Hematopoietic multipotent progenitor cell treated with erythropoietin and hydrocortisone succinate and interleukin-3 and kit ligand, for 8 days (in vitro differentiated cells): ENCODE measurements at regions not wholly inside any gene's neighbourhood (a gene's known extent, or its start where the extent isn't known, plus 50 kb on each side); places are given as distances from the start of the nearest gene placed in this dataset.
"Not testable (repeated sequence)": the region's sequence is repeated elsewhere in the genome, so short reads cannot be mapped to it uniquely, and the experiment has no call there.

Source experiments
- DNase-seq: peaks from one replicate; pipeline ENCODE4 v3.0.0-alpha.2; 2015

GRCh38 chr10:80964179-80964578, 426.5 kb downstream of the SH2D4B start:
- DNase-seq: no peak

DNA sequence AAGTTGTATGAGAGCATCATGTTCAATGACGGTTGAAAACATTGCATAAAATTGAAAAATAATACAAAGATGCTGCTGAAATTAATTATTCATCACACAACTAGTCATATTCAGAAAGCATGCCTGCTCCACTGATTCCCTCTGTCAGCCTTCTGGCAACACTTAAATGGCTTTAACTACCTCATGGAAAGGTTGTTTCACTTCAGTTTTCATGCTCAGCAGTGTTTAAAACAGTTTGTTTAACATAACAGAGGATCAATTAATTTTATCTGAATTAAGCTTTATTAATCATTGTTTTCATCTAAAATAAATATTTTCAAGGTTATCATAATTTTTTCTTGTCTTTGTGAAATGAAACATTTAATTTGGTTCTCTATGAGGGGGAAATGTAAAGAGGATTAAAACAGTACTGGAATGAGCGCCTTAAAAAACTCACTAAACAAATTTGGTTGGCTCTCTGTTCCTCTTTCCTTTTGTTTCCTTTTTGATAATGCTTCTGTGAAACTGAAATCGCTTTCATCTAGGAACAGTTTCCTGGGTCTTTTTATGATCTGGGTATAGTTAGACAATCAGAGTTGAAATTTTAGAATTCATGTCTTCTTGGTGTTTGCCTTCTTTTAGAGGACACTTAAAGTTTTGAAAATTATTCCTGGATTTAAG, 427.4 kb downstream of the SH2D4B start:
- DNase-seq: no peak

GRCh38 chr10:80966326-80966986, 428.8 kb downstream of the SH2D4B start:
- no peak for DNase-seq

GRCh38 chr10:80967357-80967756, 429.7 kb downstream of the SH2D4B start:
- DNase-seq: not testable (repeated sequence)

- no peak for DNase-seq
Measured at GRCh38 chr10:80968903-80969302, 431.2 kb downstream of the SH2D4B start.

DNA sequence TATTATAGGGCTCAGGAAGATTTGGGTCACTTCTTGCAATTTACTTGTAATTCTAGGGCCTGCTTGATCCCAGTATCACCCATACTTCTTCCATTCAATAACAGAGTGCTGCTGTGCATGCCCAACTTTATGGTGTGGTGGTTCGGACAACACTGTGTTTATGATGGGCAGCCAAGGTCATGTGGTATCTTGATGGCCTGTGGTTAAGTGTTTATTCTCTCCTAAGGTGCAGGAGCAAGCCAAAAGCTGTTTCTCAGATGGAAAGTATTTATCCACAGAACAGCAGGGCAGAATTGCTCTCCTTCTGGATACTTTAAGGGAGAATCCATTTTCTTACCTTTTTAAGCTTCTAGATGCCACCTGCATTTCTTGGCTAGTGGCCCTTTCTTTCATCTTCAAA, 433.8 kb downstream of the SH2D4B start:
- no peak for DNase-seq

GRCh38 chr10:80976658-80977057, 439.0 kb downstream of the SH2D4B start:
- no peak for DNase-seq

DNA sequence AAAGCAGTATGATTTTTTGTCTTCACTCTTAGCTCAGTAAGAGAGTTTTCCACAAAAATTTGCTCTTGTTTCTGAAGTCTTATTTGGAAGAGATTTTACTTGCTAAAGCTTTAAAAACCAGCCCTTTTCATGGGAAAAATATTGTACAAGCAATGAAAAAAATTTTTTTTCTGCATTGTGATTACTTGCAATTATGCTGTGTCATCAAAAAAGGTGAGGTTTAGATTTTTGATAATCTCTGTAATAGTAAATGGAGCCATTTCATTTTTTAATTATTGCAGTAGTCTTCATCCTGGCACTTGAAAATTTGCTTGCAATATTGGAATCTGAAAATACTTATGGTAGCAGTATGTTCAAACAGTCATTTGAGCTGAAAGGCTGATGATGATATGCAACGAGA, 447.4 kb downstream of the SH2D4B start:
- no peak for DNase-seq

GRCh38 chr10:80986596-80986995, 448.9 kb downstream of the SH2D4B start:
- no peak for DNase-seq

DNA sequence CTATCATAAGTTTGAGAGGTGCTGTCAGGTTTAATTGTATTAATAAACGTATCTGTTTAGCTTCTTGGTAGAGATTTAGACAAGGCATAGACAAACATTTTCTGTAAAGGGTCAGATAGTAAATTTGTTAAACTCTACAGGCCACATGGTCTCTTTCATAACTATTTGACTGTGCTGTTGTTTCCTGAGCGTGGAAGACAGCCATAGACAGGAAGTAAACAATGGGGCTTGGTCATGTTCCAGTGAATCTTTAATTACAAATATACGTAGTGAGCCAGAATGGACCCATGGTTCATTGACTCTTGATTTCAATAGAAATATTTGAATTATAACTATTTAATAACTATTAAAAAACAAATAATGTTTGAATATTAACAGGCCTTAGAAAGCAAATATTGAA, 451.1 kb downstream of the SH2D4B start:
- DNase-seq: no peak

GRCh38 chr10:80996615-80997193, 459.0 kb downstream of the SH2D4B start:
- no peak for DNase-seq

GRCh38 chr10:81000781-81001180, 463.1 kb downstream of the SH2D4B start:
- no peak for DNase-seq

- DNase-seq: no peak
Measured at GRCh38 chr10:81002382-81002781, 464.7 kb downstream of the SH2D4B start.

DNA sequence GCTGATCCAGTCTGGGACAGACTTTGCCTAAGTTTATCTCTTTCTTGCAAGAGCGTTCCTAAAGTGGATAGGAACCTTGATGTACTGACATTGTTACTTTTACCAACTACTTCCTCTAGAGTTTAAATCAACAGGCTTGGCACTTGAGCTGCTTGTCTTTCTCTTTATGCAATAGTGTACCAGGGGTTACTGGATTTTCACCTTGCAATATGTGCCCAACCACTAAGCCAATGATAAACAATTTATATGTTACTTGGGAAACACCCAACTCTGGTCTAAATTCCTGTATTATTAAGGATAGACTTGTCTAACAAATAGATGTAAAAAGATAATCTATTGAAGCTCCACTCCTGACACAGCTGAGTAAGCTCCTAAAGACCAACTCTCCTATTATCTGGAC, 470.2 kb downstream of the SH2D4B start:
- DNase-seq: no peak

- DNase-seq: no peak
Measured at GRCh38 chr10:81008726-81009125, 471.0 kb downstream of the SH2D4B start.

DNA sequence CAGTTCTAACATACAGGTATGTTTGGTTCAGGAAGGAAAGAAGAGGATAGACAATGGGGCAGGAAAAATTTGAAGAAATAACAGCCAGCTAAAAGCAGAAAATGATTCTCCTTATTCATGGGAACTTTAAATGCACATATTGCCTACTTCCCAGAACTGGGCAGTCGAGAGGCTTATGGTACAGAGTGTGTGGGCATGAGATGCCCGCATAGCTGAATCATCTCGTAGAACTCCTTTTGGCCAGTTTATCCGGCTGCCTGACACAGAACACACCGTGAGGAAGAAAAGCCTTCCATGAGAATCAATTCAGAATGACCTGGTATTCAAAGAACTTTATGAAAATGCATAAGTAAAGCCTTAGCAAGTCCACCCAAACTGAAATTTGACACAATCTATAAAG, 471.6 kb downstream of the SH2D4B start:
- no peak for DNase-seq

GRCh38 chr10:81013771-81014170, 476.1 kb downstream of the SH2D4B start:
- DNase-seq: no peak

GRCh38 chr10:81019029-81019890, 481.6 kb downstream of the SH2D4B start:
- DNase-seq: peak; percentile 57

DNA sequence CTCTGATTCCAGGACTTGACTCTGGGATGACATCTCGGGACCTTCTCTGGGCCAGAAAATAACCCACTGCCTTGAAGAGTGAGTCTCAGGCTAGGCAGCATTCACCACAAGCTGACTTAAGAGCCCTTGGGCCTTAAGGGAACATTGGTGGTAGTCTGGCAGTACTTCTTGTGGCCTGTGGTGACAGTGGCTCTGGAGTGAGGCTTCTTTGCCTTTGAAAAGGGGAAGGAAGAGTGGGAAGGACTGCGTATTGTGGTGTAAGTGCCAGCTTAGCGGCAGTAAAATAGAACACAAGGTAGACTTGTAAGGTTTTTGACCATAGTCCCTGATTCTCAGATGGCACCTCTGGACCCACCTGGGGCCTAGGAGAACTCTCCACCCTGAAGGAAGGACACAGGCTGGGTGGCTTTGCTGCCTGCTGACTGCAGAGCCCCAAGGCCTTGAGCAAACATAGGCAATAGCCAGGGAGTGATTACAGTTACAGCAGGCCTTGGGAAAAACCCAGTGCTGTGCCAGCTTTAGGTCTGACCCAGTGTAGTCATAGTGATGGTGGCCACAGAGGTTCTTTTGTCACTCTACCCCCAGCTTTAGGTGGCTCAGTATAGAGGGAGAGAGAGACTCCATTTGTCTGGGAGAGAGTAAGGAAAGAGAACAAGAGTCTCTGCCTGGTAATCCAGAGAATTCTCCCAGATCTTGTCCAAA, 483.9 kb downstream of the SH2D4B start:
- no peak for DNase-seq

GRCh38 chr10:81026591-81026990, 488.9 kb downstream of the SH2D4B start:
- no peak for DNase-seq

GRCh38 chr10:81027223-81027622, 489.5 kb downstream of the SH2D4B start:
- DNase-seq: no peak

DNA sequence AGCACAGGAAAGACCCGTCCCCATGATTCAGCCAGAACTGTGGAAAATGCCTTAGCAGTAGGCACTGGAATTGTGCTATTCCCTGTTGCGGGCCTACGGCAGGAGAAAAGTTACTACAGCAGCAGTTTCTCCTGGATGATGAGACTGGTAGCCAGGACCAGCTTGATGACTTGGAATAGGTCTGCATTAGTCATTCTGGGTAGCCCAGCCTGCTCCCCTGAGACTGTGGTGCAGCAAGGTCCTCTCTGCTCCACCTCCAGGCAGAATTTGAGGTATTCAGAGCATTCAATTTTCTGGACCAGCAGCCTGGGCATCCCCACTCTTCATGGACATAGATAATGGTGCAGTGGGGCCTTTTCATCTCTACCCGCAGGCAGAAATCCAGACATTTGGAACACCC, 490.0 kb downstream of the SH2D4B start:
- DNase-seq: no peak

DNA sequence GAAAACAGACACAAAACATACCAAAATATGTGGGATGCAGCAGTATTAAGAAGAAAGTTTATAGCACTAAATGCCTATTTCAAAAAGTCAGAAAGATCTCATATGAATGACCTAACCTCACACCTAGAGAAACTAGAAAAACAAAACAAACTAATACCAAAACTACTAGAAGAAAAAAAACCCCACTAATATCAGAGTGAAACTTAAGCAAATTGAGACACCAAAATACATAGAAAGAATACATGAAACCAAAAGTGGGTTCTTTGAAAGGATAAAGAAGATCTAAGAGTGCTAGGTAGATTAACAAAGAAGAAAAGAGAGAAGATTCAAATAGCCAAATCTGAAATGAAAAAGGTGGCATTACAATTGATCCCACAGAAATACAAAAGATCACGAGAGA, 494.1 kb downstream of the SH2D4B start:
- no peak for DNase-seq
